Neural progenitor cell (in vitro differentiated cells): ENCODE measurements at regions not wholly inside any gene's neighbourhood (a gene's known extent, or its start where the extent isn't known, plus 50 kb on each side); places are given as distances from the start of the nearest gene placed in this dataset.

Experiments
- EZH2 ChIP-seq: fragments of 200-600 bp; sonication (generic); IDR thresholded peaks from 2 replicates; pipeline ENCODE4 v1.6.1; 2017; ENCODE audit warnings: antibody characterized with exemption, mild to moderate bottlenecking, moderate library complexity
- EZH2phosphoT487 ChIP-seq: fragments of 200-600 bp; sonication (generic); IDR thresholded peaks from 2 replicates; pipeline ENCODE4 v1.6.1; 2017; ENCODE audit warnings: antibody characterized with exemption
- TF ChIP-seq, protein P1 (sequence below): fragments of 200-600 bp; sonication (generic); IDR thresholded peaks from 2 replicates; pipeline ENCODE4 v1.5.1; 2017; ENCODE audit warnings: antibody characterized with exemption, mild to moderate bottlenecking

GRCh38 chr14:51568366-51568765, 83.3 kb upstream of the FRMD6 start:
- TF ChIP-seq EZH2 (no peak), EZH2phosphoT487 (no peak)
- TF ChIP-seq, protein P1, sequence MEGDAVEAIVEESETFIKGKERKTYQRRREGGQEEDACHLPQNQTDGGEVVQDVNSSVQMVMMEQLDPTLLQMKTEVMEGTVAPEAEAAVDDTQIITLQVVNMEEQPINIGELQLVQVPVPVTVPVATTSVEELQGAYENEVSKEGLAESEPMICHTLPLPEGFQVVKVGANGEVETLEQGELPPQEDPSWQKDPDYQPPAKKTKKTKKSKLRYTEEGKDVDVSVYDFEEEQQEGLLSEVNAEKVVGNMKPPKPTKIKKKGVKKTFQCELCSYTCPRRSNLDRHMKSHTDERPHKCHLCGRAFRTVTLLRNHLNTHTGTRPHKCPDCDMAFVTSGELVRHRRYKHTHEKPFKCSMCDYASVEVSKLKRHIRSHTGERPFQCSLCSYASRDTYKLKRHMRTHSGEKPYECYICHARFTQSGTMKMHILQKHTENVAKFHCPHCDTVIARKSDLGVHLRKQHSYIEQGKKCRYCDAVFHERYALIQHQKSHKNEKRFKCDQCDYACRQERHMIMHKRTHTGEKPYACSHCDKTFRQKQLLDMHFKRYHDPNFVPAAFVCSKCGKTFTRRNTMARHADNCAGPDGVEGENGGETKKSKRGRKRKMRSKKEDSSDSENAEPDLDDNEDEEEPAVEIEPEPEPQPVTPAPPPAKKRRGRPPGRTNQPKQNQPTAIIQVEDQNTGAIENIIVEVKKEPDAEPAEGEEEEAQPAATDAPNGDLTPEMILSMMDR = no peak
